Ascending aorta (tissue), 2 donors: ENCODE measurements at regions not wholly inside any gene's neighbourhood (a gene's known extent, or its start where the extent isn't known, plus 50 kb on each side); places are given as distances from the start of the nearest gene placed in this dataset.

ENCODE experiments used
- DNase-seq, 2 donors: peaks; one replicate each; pipeline ENCODE4 v3.0.0-alpha.2; 2019; ENCODE audit warnings: low spot score in 2 of 2
- H3K27ac ChIP-seq, 2 donors: fragments of 200-600 bp; sonication (generic); one replicate each; pipeline ENCODE4 v1.5.1; 2016 to 2017; ENCODE audit warnings: mild to moderate bottlenecking in 1 of 2
- H3K27me3 ChIP-seq: fragments of 200-600 bp; sonication (generic); one replicate; pipeline ENCODE4 v1.5.1; 2017
- H3K36me3 ChIP-seq, 2 donors: fragments of 200-600 bp; sonication (generic); one replicate each; pipeline ENCODE4 v1.5.1; 2016
- H3K4me1 ChIP-seq, 2 donors: fragments of 200-600 bp; sonication (generic); one replicate each; pipeline ENCODE4 v1.5.1; 2016 to 2017; ENCODE audit warnings: mild to moderate bottlenecking in 1 of 2
- H3K4me3 ChIP-seq, 2 donors: fragments of 200-600 bp; sonication (generic); one replicate each; pipeline ENCODE4 v1.5.1; 2016 to 2017; ENCODE audit warnings: mild to moderate bottlenecking in 1 of 2
- H3K9me3 ChIP-seq, 2 donors: fragments of 200-600 bp; sonication (generic); one replicate each; pipeline ENCODE4 v1.5.1; 2016
- CTCF ChIP-seq, 3 experiments: fragments of 200-600 bp in 2 of 3; fragments of 450-650 bp in 1 of 3; sonication (generic) in 2 of 3; IDR thresholded peaks; one replicate each; pipeline ENCODE4 v1.5.1; 2016 to 2019; ENCODE audit warnings: antibody characterized with exemption in 3 of 3, mild to moderate bottlenecking in 1 of 3, moderate library complexity in 1 of 3
- intact Hi-C: fragments of 100-400 bp; cut with DNase I; formaldehyde crosslinking; loops from one replicate; pipeline ENCODE4 v1.15.1; 2023

GRCh38 chr4:176436293-176436973, 116.7 kb downstream of the SPCS3 start:
- no peak for TF ChIP-seq CTCF (IDR thresholded peaks at IDR 0.05)
- H3K27me3 ChIP-seq = no peaks in the 10 kb centered on the region
- intact Hi-C loops = no loop called here

GRCh38 chr4:176437756-176438155, 118.0 kb downstream of the SPCS3 start:
- intact Hi-C loops = no loop called here
- Histone ChIP-seq H3K27ac (no peak overlapping the region), H3K4me1 (no peaks in the 10 kb centered on the region), H3K36me3 (no peaks in the 10 kb centered on the region), H3K4me3 (no peak overlapping the region), H3K27me3 (no peaks in the 10 kb centered on the region), H3K9me3 (no peaks in the 10 kb centered on the region)
- DNase-seq = no peak
- TF ChIP-seq CTCF (IDR thresholded peaks at IDR 0.05) = no peak

More at GRCh38 chr4:176436293-176436973, 116.7 kb downstream of the SPCS3 start:
- DNase-seq = no peak
- no peak overlapping the region for H3K4me3 ChIP-seq
- H3K4me1 ChIP-seq = no peaks in the 10 kb centered on the region
- no peak overlapping the region for H3K27ac ChIP-seq
- H3K36me3 ChIP-seq = no peaks in the 10 kb centered on the region
- no peaks in the 10 kb centered on the region for H3K9me3 ChIP-seq

GRCh38 chr4:176438401-176438800, 118.6 kb downstream of the SPCS3 start:
- Histone ChIP-seq H3K27me3 (no peaks in the 10 kb centered on the region), H3K27ac (no peak overlapping the region), H3K36me3 (no peaks in the 10 kb centered on the region), H3K4me1 (no peaks in the 10 kb centered on the region), H3K9me3 (no peaks in the 10 kb centered on the region), H3K4me3 (no peak overlapping the region)
- intact Hi-C loops = no loop called here
- TF ChIP-seq CTCF (IDR thresholded peaks at IDR 0.05) = no peak
- no peak for DNase-seq

GRCh38 chr4:176439611-176440010, 119.8 kb downstream of the SPCS3 start:
- intact Hi-C loops = no loop called here

GRCh38 chr4:176440698-176441097, 120.9 kb downstream of the SPCS3 start:
- TF ChIP-seq CTCF (IDR thresholded peaks at IDR 0.05) = no peak
- H3K27me3 ChIP-seq = no peaks in the 10 kb centered on the region
- H3K27ac ChIP-seq = no peak overlapping the region
- H3K4me1 ChIP-seq = no peaks in the 10 kb centered on the region
- H3K36me3 ChIP-seq = no peaks in the 10 kb centered on the region
- no peak for DNase-seq
- intact Hi-C loops = no loop called here
- no peaks in the 10 kb centered on the region for H3K9me3 ChIP-seq
- H3K4me3 ChIP-seq = no peak overlapping the region

More at GRCh38 chr4:176439611-176440010, 119.8 kb downstream of the SPCS3 start:
- Histone ChIP-seq H3K4me1 (no peaks in the 10 kb centered on the region), H3K27ac (no peak overlapping the region), H3K27me3 (no peaks in the 10 kb centered on the region), H3K36me3 (no peaks in the 10 kb centered on the region), H3K9me3 (no peaks in the 10 kb centered on the region), H3K4me3 (no peak overlapping the region)
- DNase-seq = no peak
- no peak for TF ChIP-seq CTCF (IDR thresholded peaks at IDR 0.05)

- Histone ChIP-seq H3K27me3 (no peaks in the 10 kb centered on the region), H3K4me3 (no peak overlapping the region), H3K9me3 (no peaks in the 10 kb centered on the region), H3K27ac (no peak overlapping the region), H3K4me1 (no peaks in the 10 kb centered on the region), H3K36me3 (no peaks in the 10 kb centered on the region)
- DNase-seq = no peak
- TF ChIP-seq CTCF (IDR thresholded peaks at IDR 0.05) = no peak
- intact Hi-C loops = no loop called here
Observed at GRCh38 chr4:176441594-176441993, 121.8 kb downstream of the SPCS3 start.
